Progenitor cell of endocrine pancreas (in vitro differentiated cells): ENCODE measurements at regions not wholly inside any gene's neighbourhood (a gene's known extent, or its start where the extent isn't known, plus 50 kb on each side); places are given as distances from the start of the nearest gene placed in this dataset.

Experiments used
- DNase-seq: peaks from one replicate; pipeline ENCODE4 v3.0.0; 2021; ENCODE audit warnings: low spot score; ENCODE audit not compliant: unreplicated experiment
- H3K27ac Mint-ChIP-seq: 2 replicates; pipeline ENCODE4 v1.8.0; 2021; ENCODE audit warnings: mild to moderate bottlenecking, moderate library complexity, mixed read lengths
- H3K27me3 Mint-ChIP-seq: 2 replicates; pipeline ENCODE4 v1.8.0; 2021; ENCODE audit warnings: mixed read lengths
- H3K36me3 Mint-ChIP-seq: 2 replicates; pipeline ENCODE4 v1.8.0; 2022; ENCODE audit warnings: mixed read lengths; ENCODE audit not compliant: insufficient read depth
- H3K4me1 Mint-ChIP-seq: 2 replicates; pipeline ENCODE4 v1.8.0; 2021; ENCODE audit warnings: low read depth, mixed read lengths
- H3K4me3 Mint-ChIP-seq: 2 replicates; pipeline ENCODE4 v1.8.0; 2021; ENCODE audit warnings: low read depth, mild to moderate bottlenecking, moderate library complexity, mixed read lengths
- H3K9me3 Mint-ChIP-seq: 2 replicates; pipeline ENCODE4 v1.8.0; 2021; ENCODE audit warnings: low read depth, mixed read lengths
- CTCF ChIP-seq: fragments of 200-600 bp; sonication (generic); IDR thresholded peaks from one replicate; pipeline ENCODE4 v1.5.0; 2021; ENCODE audit warnings: antibody characterized with exemption, mild to moderate bottlenecking; ENCODE audit not compliant: unreplicated experiment

GRCh38 chr6:41425511-41425910 is 90.1 kb downstream of the NCR2 start:
- Mint-ChIP-seq H3K27ac (no peak overlapping the region), H3K9me3 (no peaks in the 10 kb centered on the region), H3K36me3 (no peaks in the 10 kb centered on the region), H3K27me3 (peaks cover 12% of the 10 kb centered on the region), H3K4me3 (no peak overlapping the region), H3K4me1 (peaks cover 14% of the 10 kb centered on the region)
- no peak for TF ChIP-seq CTCF
- no peak for DNase-seq

GRCh38 chr6:41426438-41426851 is 91.0 kb downstream of the NCR2 start:
- DNase-seq: no peak
- Mint-ChIP-seq H3K36me3 (no peaks in the 10 kb centered on the region), H3K4me1 (peaks cover 14% of the 10 kb centered on the region), H3K27ac (no peak overlapping the region), H3K4me3 (no peak overlapping the region), H3K9me3 (no peaks in the 10 kb centered on the region), H3K27me3 (peaks cover 8% of the 10 kb centered on the region)
- TF ChIP-seq CTCF: no peak

GRCh38 chr6:41426888-41427641 is 91.7 kb downstream of the NCR2 start:
- Mint-ChIP-seq H3K27me3 (peaks cover 4% of the 10 kb centered on the region), H3K4me1 (peaks cover 14% of the 10 kb centered on the region), H3K36me3 (no peaks in the 10 kb centered on the region), H3K9me3 (no peaks in the 10 kb centered on the region), H3K27ac (no peak overlapping the region), H3K4me3 (no peak overlapping the region)
- DNase-seq: no peak
- no peak for TF ChIP-seq CTCF

- peak overlapping the region; percentile 60 for H3K4me3 Mint-ChIP-seq
- H3K9me3 Mint-ChIP-seq: no peaks in the 10 kb centered on the region
- H3K4me1 Mint-ChIP-seq: peaks cover 13% of the 10 kb centered on the region
- peak; percentile 40 for TF ChIP-seq CTCF
- H3K36me3 Mint-ChIP-seq: no peaks in the 10 kb centered on the region
- DNase-seq: peak; percentile 60
- H3K27ac Mint-ChIP-seq: peak overlapping the region; percentile 84
- H3K27me3 Mint-ChIP-seq: peaks cover 3% of the 10 kb centered on the region
Measured at GRCh38 chr6:41427642-41428335, 92.4 kb downstream of the NCR2 start.

- TF ChIP-seq CTCF: no peak
- H3K36me3 Mint-ChIP-seq: no peaks in the 10 kb centered on the region
- DNase-seq: no peak
Measured at GRCh38 chr6:41428336-41428995, 93.1 kb downstream of the NCR2 start.

More at GRCh38 chr6:41428336-41428995, 93.1 kb downstream of the NCR2 start:
- Mint-ChIP-seq H3K4me3 (peak overlapping the region; percentile 67), H3K9me3 (no peaks in the 10 kb centered on the region), H3K27me3 (no peaks in the 10 kb centered on the region), H3K4me1 (peaks cover 13% of the 10 kb centered on the region), H3K27ac (peak overlapping the region; percentile 75)
